DOHH2 (cell line): ENCODE measurements at regions not wholly inside any gene's neighbourhood (a gene's known extent, or its start where the extent isn't known, plus 50 kb on each side); places are given as distances from the start of the nearest gene placed in this dataset.

Experiments used
- H3F3A ChIP-seq: fragments of 200-600 bp; sonication (generic), shearing (Covaris generic); 2 replicates; pipeline ENCODE4 v1.6.0; 2016; ENCODE audit warnings: antibody characterized with exemption, mild to moderate bottlenecking; ENCODE audit not compliant: control insufficient read depth, insufficient read depth
- H3K27ac ChIP-seq: fragments of 200-600 bp; sonication (generic); 2 replicates; pipeline ENCODE4 v1.5.1; 2014; ENCODE audit warnings: low read depth, mild to moderate bottlenecking, low read length, moderate library complexity
- H3K27me3 ChIP-seq: fragments of 200-600 bp; sonication (generic); 2 replicates; pipeline ENCODE4 v1.6.1; 2014; ENCODE audit warnings: mild to moderate bottlenecking, low read length, mixed read lengths; ENCODE audit not compliant: control insufficient read depth
- H3K36me3 ChIP-seq: fragments of 200-600 bp; sonication (generic); 2 replicates; pipeline ENCODE4 v1.6.1; 2014; ENCODE audit warnings: mild to moderate bottlenecking, low read length, moderate library complexity, mixed read lengths; ENCODE audit not compliant: control insufficient read depth
- H3K4me1 ChIP-seq: fragments of 200-600 bp; sonication (generic); 2 replicates; pipeline ENCODE4 v1.6.1; 2014; ENCODE audit warnings: mild to moderate bottlenecking, low read length, mixed read lengths; ENCODE audit not compliant: control insufficient read depth
- H3K4me2 ChIP-seq: fragments of 200-600 bp; sonication (generic); 2 replicates; pipeline ENCODE4 v1.6.0; 2014; ENCODE audit warnings: mild to moderate bottlenecking, low read length, moderate library complexity
- H3K4me3 ChIP-seq: fragments of 200-600 bp; sonication (generic); 2 replicates; pipeline ENCODE4 v1.5.1; 2014; ENCODE audit warnings: mild to moderate bottlenecking, low read length, mixed read lengths
- H3K79me2 ChIP-seq: fragments of 200-600 bp; sonication (generic); 2 replicates; pipeline ENCODE4 v1.6.1; 2014; ENCODE audit warnings: mild to moderate bottlenecking, low read length, mixed read lengths; ENCODE audit not compliant: control insufficient read depth
- H3K9me2 ChIP-seq: fragments of 200-600 bp; sonication (generic); replicated peaks from 2 replicates; pipeline ENCODE4 v1.6.1; 2014; ENCODE audit warnings: mild to moderate bottlenecking, low read length, mixed read lengths; ENCODE audit not compliant: control insufficient read depth
- H3K9me3 ChIP-seq: fragments of 200-600 bp; sonication (generic); 2 replicates; pipeline ENCODE4 v1.6.1; 2014; ENCODE audit warnings: antibody characterized with exemption, low read length, mixed read lengths; ENCODE audit not compliant: control insufficient read depth, insufficient read depth
- H4K20me1 ChIP-seq: fragments of 200-600 bp; sonication (generic); 2 replicates; pipeline ENCODE4 v1.6.0; 2014; ENCODE audit warnings: low read depth, mild to moderate bottlenecking, antibody characterized with exemption, low read length, moderate library complexity; ENCODE audit not compliant: control insufficient read depth, insufficient read depth
- CTCF ChIP-seq: fragments of 200-600 bp; sonication (generic); IDR thresholded peaks from one replicate; pipeline ENCODE4 v1.5.1; 2014; ENCODE audit warnings: antibody characterized with exemption, mild to moderate bottlenecking, low read depth, low read length; ENCODE audit not compliant: poor library complexity, severe bottlenecking
- EZH2phosphoT487 ChIP-seq: fragments of 200-600 bp; sonication (generic); IDR thresholded peaks from 2 replicates; pipeline ENCODE4 v1.6.1; 2017; ENCODE audit warnings: borderline replicate concordance, mild to moderate bottlenecking, antibody characterized with exemption, low read length, moderate library complexity, mixed read lengths

GRCh38 chr2:144999936-145000335, 480.0 kb upstream of the ZEB2 start:
- H3K4me3 ChIP-seq: no peak overlapping the region
- H3K4me2 ChIP-seq: no peak overlapping the region
- no peaks in the 10 kb centered on the region for H3K27me3 ChIP-seq
- H3K9me3 ChIP-seq: peaks cover 7% of the 10 kb centered on the region; the same call in 1 of the 2 replicates
- H3F3A ChIP-seq: no peaks in the 10 kb centered on the region
- H3K79me2 ChIP-seq: no peaks in the 10 kb centered on the region
- H3K9me2 ChIP-seq: no peaks in the 10 kb centered on the region
- H3K4me1 ChIP-seq: 0 out of 2 replicates have a peak, but pooled peaks cover 3% of the 10 kb centered on the region
- H4K20me1 ChIP-seq: no peaks in the 10 kb centered on the region
- H3K36me3 ChIP-seq: no peaks in the 10 kb centered on the region
- no peak for TF ChIP-seq CTCF
- TF ChIP-seq EZH2phosphoT487: no peak
- no peak overlapping the region for H3K27ac ChIP-seq

GRCh38 chr2:144999071-144999875, 479.4 kb upstream of the ZEB2 start:
- Histone ChIP-seq H3K9me3 (peaks cover 7% of the 10 kb centered on the region; the same call in 1 of the 2 replicates), H3K36me3 (no peaks in the 10 kb centered on the region), H3K4me2 (no peak overlapping the region), H3K27me3 (no peaks in the 10 kb centered on the region), H3K4me3 (no peak overlapping the region), H3K4me1 (0 out of 2 replicates have a peak, but pooled peaks cover 3% of the 10 kb centered on the region), H3K27ac (no peak overlapping the region), H3F3A (no peaks in the 10 kb centered on the region), H4K20me1 (no peaks in the 10 kb centered on the region), H3K79me2 (no peaks in the 10 kb centered on the region), H3K9me2 (no peaks in the 10 kb centered on the region)
- no peak for TF ChIP-seq CTCF
- no peak for TF ChIP-seq EZH2phosphoT487

DNA sequence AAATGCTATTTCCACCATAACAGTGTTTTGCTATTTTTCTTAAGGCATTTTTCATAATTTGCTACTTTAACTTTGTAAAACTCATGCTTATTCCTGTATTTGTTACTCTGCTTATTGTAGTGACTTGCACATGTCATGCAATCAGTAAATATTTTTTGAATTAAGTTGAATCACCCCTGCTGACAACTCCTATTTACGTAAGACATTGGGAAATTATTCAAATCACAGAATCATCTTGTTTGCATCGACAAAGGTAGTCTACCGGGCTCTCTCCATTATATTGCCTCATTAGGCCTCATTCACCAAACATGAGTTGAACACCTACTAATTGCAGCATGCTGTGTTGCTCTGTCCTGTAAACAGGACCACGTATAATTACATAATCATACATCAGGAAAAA, 478.5 kb upstream of the ZEB2 start:
- Histone ChIP-seq H3K4me3 (no peak overlapping the region), H3K9me3 (peaks cover 7% of the 10 kb centered on the region; the same call in 1 of the 2 replicates), H3K9me2 (no peaks in the 10 kb centered on the region), H3K27me3 (no peaks in the 10 kb centered on the region), H3F3A (no peaks in the 10 kb centered on the region), H4K20me1 (no peaks in the 10 kb centered on the region), H3K36me3 (no peaks in the 10 kb centered on the region), H3K4me2 (no peak overlapping the region), H3K4me1 (0 out of 2 replicates have a peak, but pooled peaks cover 3% of the 10 kb centered on the region), H3K79me2 (no peaks in the 10 kb centered on the region), H3K27ac (no peak overlapping the region)
- TF ChIP-seq EZH2phosphoT487 (no peak), CTCF (no peak)
